ENCODE measurements at regions not wholly inside any gene's neighbourhood (a gene's known extent, or its start where the extent isn't known, plus 50 kb on each side); places are given as distances from the start of the nearest gene placed in this dataset.

- no TSS peak for BruUV-seq (replicated peaks)
- TF ChIP-seq CTCF (conservative IDR thresholded peaks at IDR 0.05; ENCODE audit: low read length) (no peak), EZH2phosphoT487 (IDR thresholded peaks at IDR 0.05; ENCODE audit: borderline replicate concordance, low read depth, low read length) (no peak)
- Histone ChIP-seq H3K9me3 (ENCODE audit: low read length) (no peaks in the 10 kb centered on the region), H3K36me3 (ENCODE audit: insufficient read depth, low read length) (no peaks in the 10 kb centered on the region), H3K9me2 (ENCODE audit: insufficient read depth, low read length) (no peaks in the 10 kb centered on the region), H3K4me3 (ENCODE audit: low read depth, low read length, poor library complexity, severe bottlenecking) (no peak overlapping the region), H3K79me2 (ENCODE audit: insufficient read depth, low read depth, low read length) (no peaks in the 10 kb centered on the region), H3K4me1 (ENCODE audit: insufficient read depth, low read length, poor library complexity, severe bottlenecking) (no peaks in the 10 kb centered on the region), H3K4me2 (ENCODE audit: low read length) (no peak overlapping the region), H4K20me1 (ENCODE audit: insufficient read depth, low read length) (no peaks in the 10 kb centered on the region), H2AFZ (ENCODE audit: low read length) (no peak overlapping the region), H3K27ac (ENCODE audit: low read depth, low read length, poor library complexity, severe bottlenecking) (no peak overlapping the region)
- no peak for DNase-seq (ENCODE audit: low spot score)
- ChIA-PET CTCF (ENCODE audit: unreplicated experiment) (no interaction called here), POLR2A (interaction anchor here (0.7 kb wide), 1 partner anchor 12 kb away, joined by 4 read pairs; no protein-coding TSS in a partner anchor)
- intact Hi-C loops (cut with micrococcal nuclease; ENCODE audit: unreplicated experiment) = no loop called here
Measured at GRCh38 chr1:88538222-88538899, 145.7 kb upstream of the PKN2 start.

- no peaks in the 10 kb centered on the region for H3K79me2 ChIP-seq (ENCODE audit: insufficient read depth, low read depth, low read length)
- no peak for TF ChIP-seq CTCF (conservative IDR thresholded peaks at IDR 0.05; ENCODE audit: low read length)
- no peak for TF ChIP-seq EZH2phosphoT487 (IDR thresholded peaks at IDR 0.05; ENCODE audit: borderline replicate concordance, low read depth, low read length)
- H3K9me3 ChIP-seq (ENCODE audit: low read length) = no peaks in the 10 kb centered on the region
- H3K4me1 ChIP-seq (ENCODE audit: insufficient read depth, low read length, poor library complexity, severe bottlenecking) = no peaks in the 10 kb centered on the region
- ChIA-PET CTCF (ENCODE audit: unreplicated experiment) (no interaction called here), POLR2A (no interaction called here)
- H2AFZ ChIP-seq (ENCODE audit: low read length) = no peak overlapping the region
- BruUV-seq (replicated peaks) = no TSS peak
- intact Hi-C loops (cut with micrococcal nuclease; ENCODE audit: unreplicated experiment) = no loop called here
- H3K4me2 ChIP-seq (ENCODE audit: low read length) = no peak overlapping the region
- H4K20me1 ChIP-seq (ENCODE audit: insufficient read depth, low read length) = no peaks in the 10 kb centered on the region
- DNase-seq (ENCODE audit: low spot score) = no peak
- no peaks in the 10 kb centered on the region for H3K9me2 ChIP-seq (ENCODE audit: insufficient read depth, low read length)
- no peaks in the 10 kb centered on the region for H3K36me3 ChIP-seq (ENCODE audit: insufficient read depth, low read length)
- no peak overlapping the region for H3K27ac ChIP-seq (ENCODE audit: low read depth, low read length, poor library complexity, severe bottlenecking)
- H3K4me3 ChIP-seq (ENCODE audit: low read depth, low read length, poor library complexity, severe bottlenecking) = no peak overlapping the region
Measured at GRCh38 chr1:88540255-88540654, 143.8 kb upstream of the PKN2 start.

GRCh38 chr1:88541596-88541995, 142.5 kb upstream of the PKN2 start:
- no peak overlapping the region for H2AFZ ChIP-seq (ENCODE audit: low read length)
- no peaks in the 10 kb centered on the region for H4K20me1 ChIP-seq (ENCODE audit: insufficient read depth, low read length)
- H3K4me2 ChIP-seq (ENCODE audit: low read length) = no peak overlapping the region
- no peaks in the 10 kb centered on the region for H3K4me1 ChIP-seq (ENCODE audit: insufficient read depth, low read length, poor library complexity, severe bottlenecking)
- no peaks in the 10 kb centered on the region for H3K79me2 ChIP-seq (ENCODE audit: insufficient read depth, low read depth, low read length)
- intact Hi-C loops (cut with micrococcal nuclease; ENCODE audit: unreplicated experiment) = no loop called here
- CTCF ChIA-PET (ENCODE audit: unreplicated experiment) = no interaction called here
- H3K9me3 ChIP-seq (ENCODE audit: low read length) = no peaks in the 10 kb centered on the region
- POLR2A ChIA-PET = no interaction called here
- TF ChIP-seq CTCF (conservative IDR thresholded peaks at IDR 0.05; ENCODE audit: low read length) (no peak), EZH2phosphoT487 (IDR thresholded peaks at IDR 0.05; ENCODE audit: borderline replicate concordance, low read depth, low read length) (no peak)
- no peak overlapping the region for H3K27ac ChIP-seq (ENCODE audit: low read depth, low read length, poor library complexity, severe bottlenecking)
- H3K4me3 ChIP-seq (ENCODE audit: low read depth, low read length, poor library complexity, severe bottlenecking) = no peak overlapping the region
- no peaks in the 10 kb centered on the region for H3K9me2 ChIP-seq (ENCODE audit: insufficient read depth, low read length)
- no peaks in the 10 kb centered on the region for H3K36me3 ChIP-seq (ENCODE audit: insufficient read depth, low read length)
- BruUV-seq (replicated peaks) = no TSS peak
- no peak for DNase-seq (ENCODE audit: low spot score)

All from OCI-LY7 (cell line).